SK-N-MC (cell line): ENCODE measurements at regions not wholly inside any gene's neighbourhood (a gene's known extent, or its start where the extent isn't known, plus 50 kb on each side); places are given as distances from the start of the nearest gene placed in this dataset.

Source experiments
- FOXP2 ChIP-seq: optimal IDR thresholded peaks from 2 replicates; pipeline ENCODE3; 2011; ENCODE audit warnings: mild to moderate bottlenecking, moderate library complexity; ENCODE audit not compliant: insufficient read depth; ENCODE audit errors: extremely low read length, control extremely low read depth
- POLR2AphosphoS5 ChIP-seq: IDR thresholded peaks from 2 replicates; pipeline ENCODE4 v1.6.1; 2012; ENCODE audit warnings: mild to moderate bottlenecking, low read depth, low read length, borderline replicate concordance

DNA sequence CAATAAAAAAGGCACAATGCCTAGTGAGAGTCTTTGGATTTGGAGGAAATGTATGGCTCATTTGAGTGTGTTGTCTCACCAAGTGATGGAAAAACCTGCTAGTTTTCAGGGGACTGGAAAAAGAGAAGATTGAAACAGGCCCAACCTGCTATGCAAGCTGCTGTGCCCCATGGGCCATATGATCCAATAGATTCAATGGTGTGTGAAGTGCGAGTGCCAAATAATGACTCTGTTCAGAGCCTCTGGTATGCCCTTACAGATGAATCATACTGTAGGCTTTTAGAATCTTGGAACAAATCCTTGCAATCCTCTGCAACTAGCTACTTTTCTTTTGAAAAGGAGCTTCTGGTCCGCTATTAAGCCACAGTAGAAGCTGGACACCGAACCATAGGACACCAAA lies 529.8 kb upstream of the CNTNAP5 start:
- TF ChIP-seq FOXP2 (no peak), POLR2AphosphoS5 (no peak)
